Lung (tissue), 11 donors: ENCODE measurements at regions not wholly inside any gene's neighbourhood (a gene's known extent, or its start where the extent isn't known, plus 50 kb on each side); places are given as distances from the start of the nearest gene placed in this dataset.

ENCODE experiments used
- ATAC-seq: fragments of 200-7000 bp; cut with Tn5 transposase; one replicate; pipeline ENCODE4 v1.9.1; 2020; ENCODE audit warnings: moderate number of reproducible peaks; ENCODE audit not compliant: insufficient read depth, low FRiP score
- DNase-seq, 3 donors: peaks; one replicate each; pipeline ENCODE4 v3.0.0-alpha.2; 2013 to 2017
- H3K27ac ChIP-seq, 2 donors: one replicate each; pipeline ENCODE4 v1.5.1; 2013; ENCODE audit warnings: mild to moderate bottlenecking in 2 of 2, moderate library complexity in 2 of 2, control low read depth in 1 of 2, inconsistent platforms in 1 of 2, low read depth in 1 of 2, low read length in 1 of 2
- H3K27me3 ChIP-seq, 3 donors: one replicate each; pipeline ENCODE4 v1.5.1; 2013; ENCODE audit warnings: low read length in 2 of 3; ENCODE audit not compliant: control insufficient read depth in 3 of 3, insufficient read depth in 3 of 3
- H3K36me3 ChIP-seq, 4 donors: one replicate each; pipeline ENCODE4 v1.5.1; 2013; ENCODE audit warnings: low read length in 4 of 4, mild to moderate bottlenecking in 1 of 4, moderate library complexity in 1 of 4; ENCODE audit not compliant: control insufficient read depth in 4 of 4, insufficient read depth in 4 of 4
- H3K4me1 ChIP-seq, 5 donors: one replicate each; pipeline ENCODE4 v1.5.1; 2013; ENCODE audit warnings: low read length in 5 of 5, mild to moderate bottlenecking in 2 of 5, moderate library complexity in 1 of 5; ENCODE audit not compliant: control insufficient read depth in 5 of 5, insufficient read depth in 5 of 5
- H3K4me3 ChIP-seq: one replicate; pipeline ENCODE4 v1.5.1; 2013; ENCODE audit warnings: mild to moderate bottlenecking, control low read depth, moderate library complexity
- H3K9ac ChIP-seq, 2 donors: one replicate each; pipeline ENCODE4 v1.5.1; 2013; ENCODE audit warnings: low read length in 2 of 2, control low read depth in 1 of 2; ENCODE audit not compliant: insufficient read depth in 1 of 2
- H3K9me3 ChIP-seq, 4 donors: one replicate each; pipeline ENCODE4 v1.5.1; 2013; ENCODE audit warnings: low read length in 3 of 4, mild to moderate bottlenecking in 1 of 4, moderate library complexity in 1 of 4; ENCODE audit not compliant: control insufficient read depth in 4 of 4, insufficient read depth in 3 of 4
- WGBS, 2 donors: extraction: QIAGEN DNeasy Blood & Tissue Kit; methylation state at CpG; one replicate each; pipeline ENCODE4 v1.1.7; 2013; 5-methylcytosine and 5-hydroxymethylcytosine counted together
- TF ChIP-seq, protein P1 (sequence below): IDR thresholded peaks from 2 replicates; pipeline ENCODE4 v1.5.1; 2012; ENCODE audit warnings: mild to moderate bottlenecking; ENCODE audit errors: control extremely low read depth, extremely low read depth
- donor health status: control.
- donor health status: control.
- donor health status: Bipolar disorder and iron deficiency.
- donor health status: healthy.
- donor health status: DM: yes; HTN: yes; CAD: no.

GRCh38 chr2:56741601-56742102 lies 557.9 kb downstream of the CCDC85A start:
- Histone ChIP-seq H3K36me3 (no peaks in the 10 kb centered on the region), H3K9ac (no peak overlapping the region), H3K27me3 (no peaks in the 10 kb centered on the region), H3K9me3 (no peaks in the 10 kb centered on the region), H3K4me3 (no peak overlapping the region), H3K4me1 (peaks cover 0 to 2% (median 0%) of the 10 kb centered on the region in 5 donors), H3K27ac (no peak overlapping the region)
- WGBS, 2 donors, result 58 to 80% methylated on average over 5 of the region's 5 CpGs
- peak; percentile 88 for ATAC-seq
- DNase-seq, result peak in 2 of 3 donors; percentile 4 to 20
- TF ChIP-seq, protein P1, sequence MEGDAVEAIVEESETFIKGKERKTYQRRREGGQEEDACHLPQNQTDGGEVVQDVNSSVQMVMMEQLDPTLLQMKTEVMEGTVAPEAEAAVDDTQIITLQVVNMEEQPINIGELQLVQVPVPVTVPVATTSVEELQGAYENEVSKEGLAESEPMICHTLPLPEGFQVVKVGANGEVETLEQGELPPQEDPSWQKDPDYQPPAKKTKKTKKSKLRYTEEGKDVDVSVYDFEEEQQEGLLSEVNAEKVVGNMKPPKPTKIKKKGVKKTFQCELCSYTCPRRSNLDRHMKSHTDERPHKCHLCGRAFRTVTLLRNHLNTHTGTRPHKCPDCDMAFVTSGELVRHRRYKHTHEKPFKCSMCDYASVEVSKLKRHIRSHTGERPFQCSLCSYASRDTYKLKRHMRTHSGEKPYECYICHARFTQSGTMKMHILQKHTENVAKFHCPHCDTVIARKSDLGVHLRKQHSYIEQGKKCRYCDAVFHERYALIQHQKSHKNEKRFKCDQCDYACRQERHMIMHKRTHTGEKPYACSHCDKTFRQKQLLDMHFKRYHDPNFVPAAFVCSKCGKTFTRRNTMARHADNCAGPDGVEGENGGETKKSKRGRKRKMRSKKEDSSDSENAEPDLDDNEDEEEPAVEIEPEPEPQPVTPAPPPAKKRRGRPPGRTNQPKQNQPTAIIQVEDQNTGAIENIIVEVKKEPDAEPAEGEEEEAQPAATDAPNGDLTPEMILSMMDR, result no peak

DNA sequence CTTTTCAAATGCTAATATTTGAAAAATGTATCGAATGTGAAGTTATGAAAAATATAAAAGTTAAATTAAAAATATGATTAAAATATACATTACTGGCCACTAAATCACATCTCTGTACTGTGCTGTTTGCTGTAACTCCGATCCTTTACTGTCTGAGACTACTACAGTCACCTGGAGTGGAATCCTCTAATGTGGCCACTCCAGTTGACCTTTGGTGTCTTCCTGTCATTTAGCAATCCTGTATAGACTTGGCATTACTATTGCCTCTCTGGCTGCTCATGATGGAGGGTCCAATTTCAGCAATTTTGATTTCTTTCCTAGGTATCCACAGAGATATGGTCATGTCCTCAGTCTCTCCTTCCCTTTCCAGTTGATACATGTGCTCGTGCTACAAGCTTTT lies 560.0 kb downstream of the CCDC85A start:
- DNase-seq (no peak), ATAC-seq (no peak)
- Histone ChIP-seq H3K9ac (no peak overlapping the region), H3K36me3 (no peaks in the 10 kb centered on the region), H3K9me3 (no peaks in the 10 kb centered on the region), H3K4me3 (no peak overlapping the region), H3K27me3 (no peaks in the 10 kb centered on the region), H3K4me1 (peaks cover 0 to 2% (median 0%) of the 10 kb centered on the region in 5 donors), H3K27ac (no peak overlapping the region)
- WGBS, 2 donors, result 85 to 88% methylated on average over 3 of the region's 3 CpGs
- TF ChIP-seq, protein P1, result no peak

DNA sequence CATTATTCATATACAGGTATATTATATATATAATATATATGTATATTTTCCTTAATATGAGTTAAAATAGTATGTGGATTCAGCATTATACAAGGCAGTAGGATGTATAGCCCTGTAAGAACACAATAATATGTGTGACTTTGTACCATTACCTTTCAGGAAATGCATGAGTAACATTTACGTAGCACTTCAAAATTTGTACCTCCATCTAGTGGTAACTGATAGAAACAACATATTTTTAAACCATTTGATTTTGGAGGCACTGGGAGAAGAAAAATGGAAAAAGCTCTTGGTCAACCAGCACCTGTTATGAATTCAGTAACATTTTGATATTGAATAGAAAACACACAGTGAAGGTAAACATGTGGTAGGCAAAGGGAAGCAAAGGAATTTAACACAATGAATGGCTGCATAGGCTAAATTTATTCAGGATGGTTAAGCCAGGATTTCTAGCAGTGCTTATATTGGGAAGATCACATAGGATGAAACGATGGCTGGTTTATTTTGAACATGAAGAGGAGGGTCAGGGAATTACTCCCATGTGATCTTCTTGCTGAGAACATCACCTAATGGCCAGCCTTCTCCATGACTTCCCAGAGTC lies 565.5 kb downstream of the CCDC85A start:
- H3K27ac ChIP-seq, result no peak overlapping the region
- 33 to 35% methylated on average over 2 of the region's 2 CpGs for WGBS, 2 donors
- H3K27me3 ChIP-seq, result no peaks in the 10 kb centered on the region
- H3K9me3 ChIP-seq, result no peaks in the 10 kb centered on the region
- DNase-seq (peak in 2 of 3 donors; percentile 19 to 39), ATAC-seq (no peak)
- no peak overlapping the region for H3K9ac ChIP-seq
- no peak overlapping the region for H3K4me3 ChIP-seq
- no peaks in the 10 kb centered on the region for H3K36me3 ChIP-seq
- TF ChIP-seq, protein P1, result no peak
- H3K4me1 ChIP-seq, result no peaks in the 10 kb centered on the region

- no peak overlapping the region for H3K9ac ChIP-seq
- no peak overlapping the region for H3K27ac ChIP-seq
- no peak overlapping the region for H3K4me3 ChIP-seq
- DNase-seq (no peak), ATAC-seq (no peak)
- no peaks in the 10 kb centered on the region for H3K27me3 ChIP-seq
- TF ChIP-seq, protein P1, result no peak
- no peaks in the 10 kb centered on the region for H3K36me3 ChIP-seq
- H3K4me1 ChIP-seq, result no peaks in the 10 kb centered on the region
- H3K9me3 ChIP-seq, result no peaks in the 10 kb centered on the region
- 91 to 97% methylated on average over 1 of the region's 1 CpG for WGBS, 2 donors
Measured at GRCh38 chr2:56753182-56753581, 569.4 kb downstream of the CCDC85A start.
